ENCODE measurements at regions not wholly inside any gene's neighbourhood (a gene's known extent, or its start where the extent isn't known, plus 50 kb on each side); places are given as distances from the start of the nearest gene placed in this dataset.

DNA sequence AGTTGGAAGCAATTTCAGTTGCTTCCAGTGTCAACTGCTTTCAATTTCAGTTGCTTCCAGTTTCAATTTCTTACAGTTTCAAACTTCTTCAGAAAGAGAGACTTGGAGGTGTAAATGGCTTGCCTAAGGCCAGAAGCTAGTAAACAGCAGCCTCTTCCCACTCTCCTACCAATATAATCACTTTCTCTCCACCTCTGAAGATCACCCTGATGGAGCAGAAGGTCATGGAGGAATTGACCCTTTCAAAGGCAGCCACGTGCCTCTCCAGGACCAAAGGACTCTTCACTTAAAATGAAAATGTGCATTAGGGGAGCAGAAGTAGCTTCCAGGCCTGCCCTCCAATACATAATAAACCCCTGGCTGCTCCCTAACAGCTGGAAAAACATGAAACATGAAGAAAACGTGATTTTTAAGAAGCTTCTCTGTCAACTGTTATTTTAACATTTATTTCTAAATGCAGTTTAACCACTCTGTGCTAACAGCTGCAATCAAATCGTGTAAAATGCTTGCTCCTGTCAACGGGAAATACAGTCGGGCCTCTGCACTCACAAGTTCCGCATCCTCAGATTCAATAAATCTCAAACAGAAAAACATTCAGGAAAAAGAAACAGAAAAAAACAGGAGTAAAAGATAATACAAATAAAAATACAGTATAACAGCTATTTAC is 1020.6 kb downstream of the XPNPEP1 start:
- TF ChIP-seq SIN3A (IDR thresholded peaks at IDR 0.05; ENCODE audit: low read depth) (no peak), EZH2phosphoT487 (IDR thresholded peaks at IDR 0.05; ENCODE audit: borderline replicate concordance) (no peak)
- TF ChIP-seq, protein P1, sequence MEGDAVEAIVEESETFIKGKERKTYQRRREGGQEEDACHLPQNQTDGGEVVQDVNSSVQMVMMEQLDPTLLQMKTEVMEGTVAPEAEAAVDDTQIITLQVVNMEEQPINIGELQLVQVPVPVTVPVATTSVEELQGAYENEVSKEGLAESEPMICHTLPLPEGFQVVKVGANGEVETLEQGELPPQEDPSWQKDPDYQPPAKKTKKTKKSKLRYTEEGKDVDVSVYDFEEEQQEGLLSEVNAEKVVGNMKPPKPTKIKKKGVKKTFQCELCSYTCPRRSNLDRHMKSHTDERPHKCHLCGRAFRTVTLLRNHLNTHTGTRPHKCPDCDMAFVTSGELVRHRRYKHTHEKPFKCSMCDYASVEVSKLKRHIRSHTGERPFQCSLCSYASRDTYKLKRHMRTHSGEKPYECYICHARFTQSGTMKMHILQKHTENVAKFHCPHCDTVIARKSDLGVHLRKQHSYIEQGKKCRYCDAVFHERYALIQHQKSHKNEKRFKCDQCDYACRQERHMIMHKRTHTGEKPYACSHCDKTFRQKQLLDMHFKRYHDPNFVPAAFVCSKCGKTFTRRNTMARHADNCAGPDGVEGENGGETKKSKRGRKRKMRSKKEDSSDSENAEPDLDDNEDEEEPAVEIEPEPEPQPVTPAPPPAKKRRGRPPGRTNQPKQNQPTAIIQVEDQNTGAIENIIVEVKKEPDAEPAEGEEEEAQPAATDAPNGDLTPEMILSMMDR (IDR thresholded peaks at IDR 0.05 in 2 of 3, conservative IDR thresholded peaks at IDR 0.05 in 1 of 3; ENCODE audit: borderline replicate concordance in 1 of 3, insufficient read depth in 1 of 3, low read depth in 2 of 3, low read length in 2 of 3): no peak

Data from HCT116 (cell line).